ENCODE measurements at regions not wholly inside any gene's neighbourhood (a gene's known extent, or its start where the extent isn't known, plus 50 kb on each side); places are given as distances from the start of the nearest gene placed in this dataset.
A peak's percentile ranks its signal among the peaks of the same experiment; 100 is the strongest.

- no peak for DNase-seq
These were observed 346.8 kb downstream of the CYP26B1 start for GRCh38 chr2:71800851-71801250.

GRCh38 chr2:71800106-71800809 is 346.9 kb downstream of the DYSF start:
- peak; percentile 11 for DNase-seq

- DNase-seq, result no peak
These were observed 345.7 kb downstream of the DYSF start for GRCh38 chr2:71799013-71799575.

GRCh38 chr2:71798266-71799012 is 345.1 kb downstream of the DYSF start:
- DNase-seq, result no peak

- DNase-seq, result no peak
These were observed 343.9 kb downstream of the DYSF start for GRCh38 chr2:71797035-71797810.

GRCh38 chr2:71796174-71796593 is 342.8 kb downstream of the DYSF start:
- no peak for DNase-seq

GRCh38 chr2:71795486-71795885 is 342.1 kb downstream of the DYSF start:
- DNase-seq, result no peak

- DNase-seq, result no peak
These were observed 341.2 kb downstream of the DYSF start for GRCh38 chr2:71794611-71795010.

- DNase-seq, result no peak
These were observed 340.6 kb downstream of the DYSF start for GRCh38 chr2:71793926-71794325.

- no peak for DNase-seq
These were observed 339.8 kb downstream of the DYSF start for GRCh38 chr2:71792926-71793761.

- DNase-seq, result no peak
These were observed 338.3 kb downstream of the DYSF start for GRCh38 chr2:71791501-71792135.

GRCh38 chr2:71791061-71791450 is 337.7 kb downstream of the DYSF start:
- DNase-seq, result no peak

- DNase-seq, result no peak
These were observed 337.1 kb downstream of the DYSF start for GRCh38 chr2:71790226-71791060.

- no peak for DNase-seq
These were observed 336.3 kb downstream of the DYSF start for GRCh38 chr2:71789556-71790204.

- DNase-seq, result no peak
These were observed 335.4 kb downstream of the DYSF start for GRCh38 chr2:71788601-71789240.

- no peak for DNase-seq
These were observed 334.8 kb downstream of the DYSF start for GRCh38 chr2:71788186-71788525.

GRCh38 chr2:71787476-71788185 is 334.3 kb downstream of the DYSF start:
- DNase-seq, result no peak

- DNase-seq, result no peak
These were observed 333.7 kb downstream of the DYSF start for GRCh38 chr2:71787108-71787415.

GRCh38 chr2:71786291-71787107 is 333.1 kb downstream of the DYSF start:
- DNase-seq, result no peak
